GM12872 (cell line): ENCODE measurements at regions not wholly inside any gene's neighbourhood (a gene's known extent, or its start where the extent isn't known, plus 50 kb on each side); places are given as distances from the start of the nearest gene placed in this dataset.

Experiments used
- CTCF ChIP-seq: IDR thresholded peaks from 3 replicates; pipeline ENCODE4 v1.5.1; 2011; ENCODE audit warnings: low read depth, mild to moderate bottlenecking, low read length, moderate library complexity; ENCODE audit not compliant: insufficient read depth

GRCh38 chrX:125378205-125378604 lies 58.5 kb downstream of the TEX13C start:
- no peak for TF ChIP-seq CTCF

DNA sequence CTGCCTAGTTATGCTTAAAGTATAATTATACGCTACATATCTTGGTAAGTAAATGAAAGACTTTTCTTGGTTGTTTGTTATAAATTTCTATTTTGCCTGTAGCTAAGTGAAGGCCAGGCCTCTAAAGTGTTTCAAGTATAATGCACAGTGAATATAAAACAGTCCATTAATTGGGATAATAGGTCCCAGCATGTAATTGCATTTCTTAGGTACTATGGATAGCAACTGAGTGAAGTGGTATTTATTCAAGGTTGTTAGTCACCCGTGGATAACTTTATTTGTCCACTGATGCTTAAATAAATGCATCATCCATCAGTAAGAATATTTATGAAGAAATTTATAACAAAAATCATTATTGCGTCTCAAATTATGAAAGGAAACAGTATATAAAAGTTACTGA lies 59.1 kb downstream of the TEX13C start:
- TF ChIP-seq CTCF, result no peak

DNA sequence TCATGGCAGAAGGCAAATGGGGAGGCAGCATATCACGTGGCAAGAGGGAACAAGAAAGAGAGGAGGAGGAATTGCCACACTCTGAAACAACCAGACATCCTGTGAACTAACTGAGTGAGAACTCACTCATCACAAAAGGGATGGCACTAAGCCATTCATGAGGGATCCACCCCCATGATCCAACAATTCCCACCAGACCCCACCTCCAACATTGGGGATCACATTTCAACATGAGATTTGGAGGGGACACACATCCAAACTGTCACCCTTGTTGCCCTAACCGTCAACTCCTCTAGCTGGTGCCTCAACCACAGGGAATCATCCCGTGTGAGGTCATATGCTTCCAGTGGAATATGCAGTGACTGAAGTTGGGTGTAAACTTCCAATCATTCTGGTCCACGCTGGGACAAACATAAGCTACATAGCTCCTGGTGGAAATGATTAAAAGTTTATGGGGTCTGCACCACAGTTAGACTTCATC lies 62.5 kb downstream of the TEX13C start:
- no peak for TF ChIP-seq CTCF

DNA sequence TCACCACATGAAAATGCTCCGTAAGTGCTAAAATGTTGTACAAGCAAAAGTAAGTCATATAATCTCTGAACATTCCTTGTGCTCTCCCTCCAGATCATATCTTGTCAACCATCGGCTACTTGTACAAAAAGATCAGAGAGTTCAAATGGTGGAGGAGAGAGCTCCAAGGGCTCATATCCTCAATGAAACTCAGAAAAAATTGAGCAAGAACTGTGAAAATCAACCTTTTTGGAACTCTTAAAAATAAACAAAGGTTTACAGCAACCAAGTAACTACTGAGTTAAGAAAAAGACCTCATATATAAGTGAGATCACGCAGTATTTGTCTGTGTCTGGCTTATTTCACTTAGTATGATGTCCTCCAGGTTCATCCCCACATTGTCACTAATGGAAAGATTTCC lies 63.2 kb downstream of the TEX13C start:
- TF ChIP-seq CTCF, result no peak

- no peak for TF ChIP-seq CTCF
Measured at GRCh38 chrX:125384867-125385266, 65.2 kb downstream of the TEX13C start.

DNA sequence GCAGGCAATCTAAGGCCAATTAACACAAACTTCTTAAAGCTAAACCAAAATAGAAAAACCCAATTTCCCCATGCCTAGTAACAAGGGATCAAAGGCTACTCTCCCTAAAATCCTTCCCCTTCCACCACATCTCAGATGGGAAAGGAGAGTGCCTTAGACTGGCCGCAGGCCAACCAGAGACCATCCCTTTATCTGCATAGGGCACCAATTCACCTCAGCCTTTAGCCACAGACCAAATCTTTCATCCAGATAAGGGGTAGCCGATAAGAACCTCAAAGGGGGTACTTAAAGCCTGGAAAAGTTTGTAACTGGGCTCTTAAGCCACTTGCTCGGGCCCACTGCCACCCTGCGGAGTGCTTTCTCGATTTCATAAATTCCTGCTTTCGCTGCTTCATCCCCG lies 68.3 kb downstream of the TEX13C start:
- no peak for TF ChIP-seq CTCF

DNA sequence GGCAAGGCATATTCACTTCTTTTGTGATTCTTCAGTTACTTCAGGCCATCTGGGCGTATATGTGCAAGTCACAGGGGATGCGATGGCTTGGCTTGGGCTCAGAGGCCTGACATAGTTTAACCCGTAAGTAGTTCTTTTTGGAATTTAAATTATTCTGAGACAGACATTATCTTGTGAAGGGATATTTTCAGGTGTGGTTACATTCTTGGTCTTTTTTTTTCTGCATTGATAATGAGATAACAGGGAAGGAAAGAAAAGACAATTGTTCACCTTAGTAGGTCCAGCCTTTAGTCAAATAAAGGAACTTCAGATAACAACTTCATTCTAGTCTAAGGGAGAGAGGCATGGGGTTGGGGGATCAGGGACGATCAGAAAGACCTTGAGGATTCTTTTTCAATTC lies 74.8 kb downstream of the TEX13C start:
- no peak for TF ChIP-seq CTCF

- TF ChIP-seq CTCF, result no peak
Measured at GRCh38 chrX:125395626-125396025, 76.0 kb downstream of the TEX13C start.
